NCI-H226 (cell line): ENCODE measurements at regions not wholly inside any gene's neighbourhood (a gene's known extent, or its start where the extent isn't known, plus 50 kb on each side); places are given as distances from the start of the nearest gene placed in this dataset.

Experiments
- DNase-seq: peaks from one replicate; pipeline ENCODE4 v3.0.0-alpha.2; 2015

DNA sequence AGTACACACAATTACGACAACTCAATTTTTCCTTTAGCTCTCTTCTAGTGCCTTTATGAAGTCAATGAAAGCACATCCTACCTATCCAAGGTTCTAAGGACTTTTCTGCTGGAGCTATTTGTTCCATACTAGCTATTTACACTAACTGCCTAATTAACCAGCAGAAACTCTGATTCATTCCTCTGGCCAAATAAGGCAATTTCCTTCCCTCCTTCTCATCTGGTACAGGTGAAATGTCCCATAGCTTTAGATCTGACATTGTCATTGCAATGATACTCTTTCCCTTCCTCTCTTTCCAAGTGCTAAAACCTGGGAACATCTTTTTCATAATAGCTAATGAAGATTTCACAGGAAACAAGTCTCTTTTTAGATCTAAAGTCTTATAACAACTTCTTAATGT lies 521.7 kb downstream of the SOX2 start:
- no peak for DNase-seq

DNA sequence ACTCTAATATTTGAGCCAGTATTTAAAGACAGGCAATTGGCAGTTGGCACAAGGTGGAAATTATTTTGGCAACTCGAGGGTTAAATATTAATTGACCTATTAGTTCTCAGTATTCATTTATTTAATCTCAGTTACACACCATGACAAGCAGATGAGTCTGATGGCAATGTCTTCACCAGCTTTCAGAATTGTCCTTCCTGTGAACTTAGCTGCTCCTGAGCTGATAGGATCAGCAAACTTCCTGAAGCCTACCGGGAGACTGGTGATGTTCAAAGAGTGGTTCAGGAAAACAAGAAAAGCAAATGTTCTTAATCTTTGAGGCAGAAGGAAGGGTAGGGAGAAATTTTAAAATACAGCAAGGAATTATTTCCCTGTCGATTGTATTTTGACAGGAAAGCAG lies 522.2 kb downstream of the SOX2 start:
- DNase-seq: no peak

DNA sequence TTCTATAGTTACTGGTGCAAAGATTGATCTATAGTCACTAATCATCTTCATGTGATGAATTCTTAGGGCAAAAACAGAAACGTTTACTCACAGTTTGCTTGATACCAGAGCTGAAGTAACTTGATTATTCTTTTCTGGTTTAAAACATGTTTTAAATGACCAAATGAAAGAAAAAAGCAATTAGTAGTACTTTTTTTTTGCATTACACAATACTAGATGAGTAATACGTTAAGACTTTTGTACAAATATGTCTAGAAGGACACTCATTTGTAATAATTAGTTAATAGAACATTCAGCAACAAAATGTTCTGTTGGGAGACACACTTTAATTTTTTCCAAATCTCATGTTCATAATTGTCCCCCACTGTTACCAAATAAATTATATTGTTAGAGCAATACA lies 523.2 kb downstream of the SOX2 start:
- no peak for DNase-seq

DNA sequence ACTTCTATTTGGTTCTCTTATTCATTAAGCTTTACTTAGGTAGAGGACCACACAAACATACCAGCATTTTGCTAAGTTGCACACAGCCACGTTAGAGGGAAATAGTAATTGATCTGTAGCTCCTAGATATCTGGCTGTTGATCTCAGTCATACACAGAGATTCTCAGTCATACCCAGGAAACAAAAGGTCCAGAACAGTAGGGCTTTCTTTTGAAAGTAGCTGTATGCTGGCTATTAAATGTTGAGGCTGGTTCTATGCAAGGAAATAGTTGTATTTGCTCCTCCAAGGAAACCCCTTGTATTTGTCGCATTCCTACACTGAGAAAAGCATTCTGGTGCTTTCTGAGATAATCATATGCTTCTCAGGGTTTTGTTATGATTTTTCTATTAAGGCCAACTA lies 523.8 kb downstream of the SOX2 start:
- DNase-seq: no peak

DNA sequence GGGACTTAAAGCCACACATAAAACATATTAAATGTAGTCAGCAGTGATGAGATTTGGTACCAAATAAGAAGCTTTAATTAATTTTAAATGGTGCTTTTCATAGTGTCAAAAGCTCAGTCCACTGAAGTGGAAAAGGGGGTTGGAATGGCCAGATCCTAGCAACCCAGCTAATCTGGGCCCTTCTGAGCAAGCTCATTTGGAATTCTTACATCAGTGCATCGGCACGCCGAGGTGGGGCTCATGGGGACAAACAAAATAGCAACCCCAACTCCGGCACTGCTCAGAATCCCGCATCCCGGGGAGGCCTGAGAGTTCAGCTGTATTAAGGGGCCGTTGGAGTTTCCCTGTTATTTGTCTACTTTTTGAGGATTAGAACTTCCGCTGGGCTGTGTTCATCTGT lies 526.4 kb downstream of the SOX2 start:
- no peak for DNase-seq

DNA sequence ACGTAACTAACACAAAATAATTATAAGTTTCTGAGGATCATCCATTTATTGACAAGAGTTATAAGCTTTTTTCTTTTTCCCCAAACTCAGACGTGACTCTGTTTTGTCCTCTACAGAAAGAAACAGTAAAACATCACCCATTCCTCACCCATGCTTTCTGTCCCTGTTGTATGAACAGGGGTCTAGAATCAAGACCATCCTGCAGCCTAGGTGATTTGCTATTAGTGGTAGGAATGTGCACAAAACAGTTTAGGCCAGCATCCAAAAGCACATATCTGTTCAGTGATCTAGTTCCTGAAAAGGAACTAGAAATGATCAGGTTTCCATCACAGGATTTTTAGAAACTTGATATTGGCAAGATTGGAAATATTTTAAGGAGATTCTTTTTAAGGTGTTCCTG lies 527.6 kb downstream of the SOX2 start:
- DNase-seq: no peak

DNA sequence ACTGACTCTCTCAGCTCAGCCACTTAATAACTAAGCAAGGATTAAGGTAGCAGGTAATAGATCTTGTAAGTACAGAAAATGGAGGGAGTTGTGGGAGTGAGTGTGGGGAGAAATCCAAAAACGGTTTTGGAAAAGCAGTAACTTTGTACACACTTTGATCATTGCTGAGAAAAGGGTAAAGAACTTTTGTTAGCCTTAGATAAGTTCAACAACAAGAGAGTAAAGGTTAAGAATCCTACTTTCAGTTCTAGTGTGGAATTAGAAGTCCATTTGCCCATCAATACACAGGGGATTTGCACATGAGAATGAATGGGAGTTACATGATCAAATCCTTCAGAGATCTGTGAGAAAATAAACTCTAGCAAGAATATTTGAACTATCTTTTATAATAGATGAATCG lies 528.7 kb downstream of the SOX2 start:
- DNase-seq: no peak

DNA sequence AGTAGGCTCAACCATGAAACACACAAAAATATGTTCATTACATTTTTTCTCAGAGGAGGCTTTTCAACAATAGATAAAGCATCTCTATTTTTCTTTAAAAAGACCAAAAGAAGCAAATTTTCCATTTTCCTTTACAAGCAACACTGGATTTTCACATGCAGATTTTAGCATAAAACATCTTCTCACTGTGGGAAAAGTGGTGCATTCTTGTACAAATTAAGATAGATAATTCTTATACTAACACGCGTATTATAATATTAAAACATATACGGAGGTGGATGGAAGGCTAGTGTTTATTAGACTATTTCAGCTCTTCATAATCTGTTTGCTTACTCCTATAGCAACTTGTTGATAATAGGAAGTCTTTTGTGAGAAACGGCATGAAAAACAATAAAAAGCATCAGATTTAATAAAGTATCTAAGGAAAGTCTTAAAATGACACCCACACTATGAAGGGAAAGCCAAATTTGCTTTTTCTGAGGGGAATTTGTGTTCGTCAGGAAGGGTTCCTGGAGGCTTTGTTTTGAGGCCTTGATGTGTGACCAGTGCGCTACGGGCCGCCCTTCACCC lies 529.6 kb downstream of the SOX2 start:
- DNase-seq: no peak

DNA sequence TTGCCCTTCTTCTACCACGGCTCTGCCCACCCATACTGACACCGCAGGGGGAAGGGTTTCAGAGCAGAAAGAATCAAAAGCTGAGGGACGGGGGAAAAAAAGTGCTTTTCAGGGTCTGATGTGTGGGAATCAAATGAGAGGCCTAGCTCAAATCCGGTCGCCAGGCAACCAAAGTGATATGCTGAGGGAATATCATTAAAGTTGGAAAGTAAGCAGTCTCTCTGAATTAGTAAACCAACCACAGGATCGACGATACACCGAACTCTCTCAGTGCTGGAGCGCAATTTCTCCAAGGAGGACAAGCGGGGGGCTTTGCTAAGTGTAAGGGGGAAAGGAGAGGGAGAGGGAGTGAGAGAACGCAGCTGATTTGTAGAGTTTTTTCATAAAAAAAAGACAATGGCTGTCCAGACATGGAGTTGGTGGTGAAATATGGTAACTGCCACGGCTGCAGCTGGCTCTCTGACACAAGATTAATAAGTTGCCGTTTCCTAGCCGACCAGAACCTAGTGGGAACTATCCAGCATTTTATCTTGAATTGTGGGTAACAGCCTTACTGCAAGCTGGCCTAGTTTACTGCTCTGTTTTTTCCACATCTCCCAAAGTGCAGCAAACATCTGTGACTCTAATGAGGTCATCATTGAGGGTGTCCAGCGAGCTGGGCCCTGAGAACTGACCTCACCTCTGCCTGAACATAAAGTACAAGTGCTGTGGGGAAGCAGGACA lies 530.2 kb downstream of the SOX2 start:
- no peak for DNase-seq

DNA sequence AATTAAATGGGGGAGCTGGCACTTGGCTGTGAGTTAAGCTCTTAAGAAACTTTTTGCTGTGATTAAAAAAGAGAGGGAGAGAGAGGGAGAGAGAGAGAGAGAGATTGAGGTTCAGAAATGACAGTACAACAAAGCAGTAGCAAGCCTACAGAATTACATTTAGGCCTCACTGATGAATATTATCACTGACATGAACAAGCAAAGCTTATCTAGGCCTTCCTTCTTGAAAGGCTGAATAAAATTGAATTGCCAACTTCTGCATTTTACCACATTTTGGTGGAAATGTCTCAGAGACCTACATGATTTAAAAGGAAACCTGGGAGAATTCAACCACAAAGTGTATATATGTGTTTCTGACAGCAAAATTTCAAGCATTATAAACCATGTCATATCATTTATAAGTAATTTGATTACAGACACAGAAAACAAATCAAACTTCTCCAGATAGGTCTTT lies 530.8 kb downstream of the SOX2 start:
- no peak for DNase-seq

DNA sequence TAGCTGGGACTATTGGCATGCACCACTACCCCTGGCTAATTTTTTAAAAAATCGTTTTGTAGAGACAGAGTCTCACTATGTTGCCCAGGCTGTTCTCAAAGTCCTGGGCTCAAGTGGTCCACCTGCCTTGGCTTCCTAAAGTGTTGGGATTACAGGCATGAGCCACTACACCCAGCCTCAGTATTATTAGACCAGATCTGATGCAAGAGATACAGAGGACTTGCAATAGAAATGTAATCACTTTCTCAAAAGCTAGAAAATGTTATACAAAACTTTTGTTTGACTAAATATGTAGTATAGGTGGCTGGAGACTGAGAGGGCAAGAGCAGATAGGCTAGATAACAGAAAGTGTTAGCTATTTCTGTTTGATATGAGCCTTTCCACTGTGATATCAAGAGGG lies 531.9 kb downstream of the SOX2 start:
- DNase-seq: no peak

DNA sequence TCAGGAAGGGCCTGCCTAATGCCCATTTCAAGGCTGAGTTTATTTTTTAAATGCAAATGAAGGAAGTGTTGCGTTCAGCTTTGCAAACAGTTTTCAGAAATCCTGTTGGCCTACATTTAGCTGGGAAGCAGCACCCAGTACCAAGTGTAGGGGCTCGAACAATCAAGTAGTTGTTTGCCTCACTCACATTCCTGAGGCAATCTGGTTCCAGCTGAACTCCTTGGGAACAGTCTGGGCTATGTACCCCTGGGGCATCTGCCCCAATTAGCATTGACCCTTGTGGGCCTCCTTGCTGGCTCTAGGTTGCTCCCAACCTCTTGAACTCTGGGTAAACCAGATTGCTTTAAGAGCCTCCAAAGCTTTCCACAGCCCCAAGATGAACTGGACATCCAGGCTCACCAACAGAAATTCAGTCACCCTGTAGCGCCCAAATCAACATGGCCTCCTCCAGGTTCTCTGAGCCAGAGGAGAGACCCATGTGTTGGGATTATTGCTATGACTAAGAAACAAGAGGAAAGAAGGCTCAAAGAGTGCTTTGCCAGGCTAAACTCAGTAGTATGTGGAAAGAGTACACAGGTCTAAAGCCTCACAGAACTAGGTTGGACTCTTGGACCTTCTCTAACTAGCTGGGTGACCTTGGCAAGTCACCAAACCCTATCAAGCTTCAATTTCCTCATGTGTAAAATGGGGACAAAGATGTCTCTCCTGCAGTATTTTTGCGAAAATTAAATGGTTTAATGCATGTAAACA lies 532.7 kb downstream of the SOX2 start:
- DNase-seq: no peak

DNA sequence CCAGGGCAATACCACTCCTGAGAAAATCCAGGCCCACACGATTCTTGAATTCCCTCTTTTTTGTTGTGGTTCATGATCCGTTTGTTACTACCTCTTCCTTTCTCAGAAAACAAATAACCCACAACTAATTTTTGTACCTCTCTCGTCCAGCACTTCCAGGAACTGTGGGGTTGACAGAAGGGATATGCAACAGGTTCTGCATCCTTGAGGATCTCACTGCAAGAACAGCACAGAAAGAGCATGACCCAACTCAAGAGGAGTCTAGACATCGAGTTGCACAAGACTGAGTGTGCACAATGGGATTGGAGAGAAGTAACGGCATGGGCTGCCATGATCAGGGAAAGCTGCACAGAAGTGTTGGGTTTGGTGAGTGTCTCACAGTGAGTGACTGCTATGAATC lies 533.3 kb downstream of the SOX2 start:
- no peak for DNase-seq

DNA sequence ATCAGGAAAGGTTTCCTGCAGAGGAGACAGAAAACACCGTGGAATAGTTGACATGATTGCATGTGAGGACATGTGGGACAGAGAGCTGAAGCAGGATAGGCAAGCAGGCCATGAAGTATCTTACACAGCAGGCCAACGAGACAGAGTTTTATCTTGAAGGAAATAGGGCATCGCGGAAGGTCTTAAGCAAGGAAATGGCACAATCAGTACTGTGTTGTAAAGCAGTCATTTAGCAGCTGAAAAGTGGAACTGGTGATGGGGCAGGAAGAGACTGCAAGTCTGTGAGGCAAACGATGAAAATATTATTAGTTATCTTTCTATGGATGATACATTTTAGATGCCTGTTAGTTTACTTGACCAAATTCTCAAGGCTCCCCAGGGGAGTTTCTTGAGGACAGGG lies 535.1 kb downstream of the SOX2 start:
- no peak for DNase-seq

DNA sequence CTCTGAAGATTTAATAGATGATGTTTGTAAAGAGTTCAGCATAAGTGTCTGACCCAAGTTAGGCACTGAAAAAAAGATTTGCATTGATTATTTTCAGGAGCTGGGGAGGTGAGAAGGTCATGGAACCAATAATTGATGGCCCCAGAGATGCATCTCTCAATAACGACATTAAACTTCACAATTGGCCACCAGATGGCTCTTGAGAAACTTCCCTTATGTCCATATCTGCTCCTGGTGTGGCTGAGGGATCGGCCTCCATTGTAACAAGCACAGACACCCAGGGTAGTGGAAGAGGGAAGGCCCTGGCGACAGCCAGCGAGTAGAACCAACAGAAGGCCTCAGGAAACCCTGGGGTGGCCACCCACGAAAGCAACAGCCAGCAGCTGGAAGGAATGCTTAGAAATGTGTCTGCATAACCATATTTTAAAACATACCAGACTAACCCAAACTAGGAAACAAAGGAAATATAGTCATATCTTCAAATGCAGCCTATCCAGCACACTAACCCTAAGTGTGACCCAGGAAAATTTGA lies 536.7 kb downstream of the SOX2 start:
- DNase-seq: no peak

DNA sequence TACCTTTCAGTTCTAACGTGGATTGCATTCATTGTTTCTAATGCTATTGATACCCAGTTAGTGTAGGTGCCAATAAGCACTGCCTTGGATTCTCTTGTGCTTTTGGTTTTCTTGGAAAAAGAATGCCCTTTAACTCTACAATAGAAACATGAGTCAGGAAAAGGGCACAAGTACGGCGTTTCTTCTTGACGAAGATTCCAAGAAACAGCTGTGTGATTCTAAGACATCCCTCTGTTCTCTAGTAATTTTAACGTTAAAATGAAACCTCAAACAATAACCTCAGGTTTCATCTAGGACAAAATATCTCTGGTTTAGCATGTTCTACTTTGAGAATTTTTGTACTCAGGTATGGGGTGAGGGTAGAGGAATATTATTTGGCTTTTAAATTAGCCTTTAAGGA lies 540.5 kb upstream of the ATP11B start:
- no peak for DNase-seq

DNA sequence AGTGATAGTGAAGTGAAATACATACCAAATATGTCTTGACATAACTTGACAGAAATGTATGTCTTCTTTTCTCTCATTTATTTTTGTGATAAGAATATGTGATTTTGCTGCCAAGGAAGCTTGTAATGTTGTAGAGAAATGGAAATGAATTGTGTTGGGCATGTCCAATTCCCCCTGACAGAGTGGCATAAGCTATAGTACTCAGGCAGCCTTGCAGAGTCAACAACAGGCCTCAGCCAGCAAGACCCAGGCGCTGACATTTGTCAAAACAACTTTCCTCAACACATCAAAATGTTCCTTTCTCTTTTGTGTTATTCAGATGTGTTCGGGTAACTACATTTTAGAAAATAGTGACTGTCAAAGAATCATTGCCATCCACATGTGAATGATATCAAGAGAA lies 538.1 kb upstream of the ATP11B start:
- DNase-seq: no peak

DNA sequence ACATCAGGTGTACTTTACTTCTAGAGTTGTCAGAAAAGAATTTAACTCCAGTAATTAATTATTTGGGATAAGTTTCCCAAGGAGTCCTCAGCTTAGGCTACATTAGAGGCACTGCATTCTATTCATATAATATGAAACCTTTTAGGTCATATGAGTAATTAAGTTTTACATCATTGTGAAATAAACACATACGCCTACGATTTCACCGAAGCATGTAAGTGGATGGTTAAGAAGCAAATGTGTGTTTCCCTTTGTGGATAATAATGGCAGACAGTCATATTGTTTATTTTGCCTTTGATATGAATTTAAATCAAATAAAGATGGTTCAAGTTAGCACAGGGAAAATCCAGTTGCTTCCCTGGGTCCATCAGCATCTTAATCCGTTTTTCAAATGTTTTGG lies 535.9 kb upstream of the ATP11B start:
- no peak for DNase-seq

DNA sequence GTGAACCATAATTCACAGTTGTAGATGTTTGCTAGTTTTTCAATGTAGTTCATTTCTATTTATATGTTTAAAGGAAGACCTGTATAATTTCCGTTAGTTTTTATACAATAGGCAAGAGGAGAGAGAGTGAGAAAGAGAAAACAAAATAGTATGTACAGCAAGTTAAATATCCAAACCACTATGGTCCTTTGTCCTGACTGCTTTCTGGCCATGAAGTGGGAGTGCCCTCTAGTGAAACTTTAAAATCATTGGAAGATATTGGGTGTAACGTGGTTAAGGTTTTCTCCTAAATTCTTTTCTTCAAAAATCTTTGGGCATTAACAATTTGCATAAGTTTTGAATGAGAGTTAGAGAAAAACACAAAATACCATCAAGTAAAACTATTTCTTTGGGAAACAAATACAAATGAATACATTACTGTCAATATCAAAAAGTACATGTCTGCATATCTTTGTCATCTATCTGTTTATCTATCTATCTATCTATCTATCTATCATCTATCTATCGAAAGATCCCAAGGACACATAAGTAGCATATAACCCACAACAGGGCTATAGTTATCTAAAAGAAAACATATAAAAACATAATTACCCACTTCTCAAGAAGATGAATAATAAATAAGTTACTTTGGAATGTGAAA lies 534.6 kb upstream of the ATP11B start:
- DNase-seq: no peak

DNA sequence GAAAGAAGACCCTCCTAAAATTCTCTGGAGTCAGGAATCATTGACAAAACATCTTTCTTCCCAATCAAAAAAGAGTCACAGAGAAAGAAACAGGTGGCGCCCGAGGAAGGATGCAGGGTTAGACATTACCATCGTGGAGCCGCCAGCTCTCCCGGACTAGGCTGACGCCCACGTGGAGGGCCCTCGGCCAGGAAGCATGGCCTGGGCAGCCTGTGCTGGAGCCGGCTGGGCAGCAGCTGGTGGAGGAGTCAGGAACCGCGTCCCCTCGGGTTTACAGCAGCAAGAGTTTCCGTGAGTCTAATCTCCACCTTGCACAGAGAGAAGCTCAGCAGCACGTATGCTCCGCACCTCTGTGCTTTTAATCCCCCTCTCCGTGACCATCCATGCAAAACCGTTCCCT lies 533.7 kb upstream of the ATP11B start:
- DNase-seq: no peak

DNA sequence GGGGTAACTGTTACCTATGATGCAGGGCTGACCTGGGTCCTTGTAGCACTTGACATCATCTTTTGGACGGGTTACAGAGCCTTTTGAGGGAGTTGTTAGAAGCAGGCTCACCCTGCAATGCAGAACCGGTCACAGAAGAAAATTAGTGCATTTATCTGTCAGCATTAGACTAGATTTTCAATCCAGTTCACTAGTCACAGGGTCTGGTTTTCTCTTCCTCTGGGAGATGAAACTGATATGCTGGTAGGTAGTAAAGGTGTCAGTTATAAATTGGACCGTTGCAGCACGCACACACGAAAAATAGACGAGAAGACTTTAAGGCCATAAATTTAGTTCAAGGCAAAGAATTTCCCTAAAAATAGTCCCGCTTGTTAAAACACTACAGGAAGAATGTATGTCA lies 532.3 kb upstream of the ATP11B start:
- DNase-seq: no peak

DNA sequence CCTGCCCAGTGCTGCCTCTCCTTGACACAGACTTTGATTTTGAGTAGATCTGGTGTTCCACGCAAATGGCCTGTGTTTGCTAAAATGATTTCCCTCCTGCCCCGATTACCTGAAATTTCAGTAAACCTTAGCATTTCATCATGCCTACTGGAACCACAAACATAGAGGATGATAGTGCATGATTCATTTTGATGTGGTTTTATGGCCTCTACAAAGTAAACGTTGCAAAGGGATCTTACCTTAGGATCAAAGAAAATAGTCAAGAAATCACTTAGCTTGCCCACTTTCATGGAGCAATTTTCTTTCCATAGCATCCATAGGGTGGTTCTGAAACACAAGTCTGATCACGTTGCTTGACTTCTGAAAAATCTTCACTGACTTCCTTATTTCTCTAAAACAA lies 524.6 kb upstream of the ATP11B start:
- no peak for DNase-seq

DNA sequence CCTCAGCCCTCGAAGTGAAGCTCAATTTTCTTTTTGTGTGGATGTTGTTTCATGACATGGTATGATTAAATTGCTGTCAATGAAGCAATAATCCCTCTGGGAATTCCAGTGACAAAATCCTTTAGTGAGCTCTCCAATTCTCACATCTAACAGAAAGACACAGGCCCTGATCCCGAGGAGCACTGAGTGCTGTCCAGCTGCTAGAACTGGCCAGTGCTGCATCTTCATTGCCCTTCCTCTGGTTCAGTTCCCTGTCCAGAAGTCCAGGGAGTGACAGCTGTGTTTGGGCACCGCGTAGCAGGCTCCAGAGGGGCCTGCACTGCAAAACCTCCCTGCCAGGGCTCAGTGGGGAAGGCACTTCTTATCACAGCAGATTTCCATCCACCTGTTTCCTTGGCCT lies 516.8 kb upstream of the ATP11B start:
- no peak for DNase-seq

DNA sequence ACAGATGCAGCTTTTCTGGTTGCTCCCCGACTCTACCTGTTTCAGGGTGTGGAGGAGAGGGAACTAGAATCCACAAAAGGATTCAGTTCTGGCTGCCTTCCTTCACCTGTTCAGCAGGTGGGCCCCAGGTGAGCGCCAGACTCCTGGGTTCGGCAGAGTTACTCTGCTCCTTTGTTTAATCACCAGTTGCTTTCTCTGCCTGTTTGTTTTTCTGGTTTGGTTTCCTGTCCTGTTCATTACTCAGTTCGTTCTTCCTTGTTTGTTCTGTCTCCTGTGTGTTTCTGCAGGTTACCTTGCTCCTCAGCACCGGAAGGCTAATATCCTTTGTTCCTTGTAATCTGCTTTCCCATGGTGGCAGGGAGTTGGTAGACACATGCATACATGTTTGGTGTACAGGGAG lies 508.5 kb upstream of the ATP11B start:
- DNase-seq: no peak
